Stimulated activated CD8-positive, alpha-beta memory T cell treated with anti-CD3 and anti-CD28 coated beads, Interleukin-2, amount 100 ng/mL, for 1 hour (primary cell): ENCODE measurements at regions not wholly inside any gene's neighbourhood (a gene's known extent, or its start where the extent isn't known, plus 50 kb on each side); places are given as distances from the start of the nearest gene placed in this dataset.

Experiments
- DNase-seq, 2 donors: peaks; one replicate each; pipeline ENCODE4 v3.0.0-alpha.2; 2020; ENCODE audit warnings: low read depth in 2 of 2

DNA sequence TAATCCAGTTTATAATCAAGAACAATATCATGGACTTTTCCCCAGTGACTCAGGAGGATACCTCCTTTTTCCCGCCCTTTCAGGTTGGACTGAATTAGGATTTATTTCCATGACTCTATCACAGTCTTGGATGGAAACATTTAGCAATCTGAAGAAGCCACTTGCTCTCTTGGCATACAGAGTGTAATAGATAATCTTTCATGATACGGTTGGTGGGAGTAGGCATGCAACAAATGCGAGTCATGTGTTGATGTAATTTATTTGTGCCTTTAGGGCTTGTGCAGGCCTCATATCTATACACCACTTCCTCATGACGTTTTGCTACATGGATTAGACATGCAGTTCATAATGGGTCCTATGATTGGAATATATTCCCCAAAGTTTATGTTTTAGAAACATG lies 54.2 kb upstream of the MCTP2 start:
- no peak for DNase-seq

DNA sequence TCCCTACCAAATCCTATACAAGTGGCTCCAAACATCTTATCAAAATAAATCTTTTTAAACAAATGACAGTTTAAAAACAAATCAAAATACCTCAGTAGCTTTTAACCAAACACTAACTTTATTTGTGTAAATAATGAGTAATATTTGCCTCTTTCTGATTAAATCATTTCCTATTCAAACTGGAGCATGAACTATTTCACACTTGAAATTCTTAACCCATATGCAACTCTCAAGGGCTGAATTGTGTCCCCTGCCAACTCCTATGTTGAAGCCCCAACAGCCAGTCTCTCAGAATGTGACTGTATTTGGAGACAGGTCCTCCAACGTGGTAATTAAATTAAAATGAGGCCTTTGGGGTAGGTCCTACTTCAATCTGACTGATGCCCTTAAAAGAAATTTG lies 55.9 kb upstream of the MCTP2 start:
- no peak for DNase-seq

DNA sequence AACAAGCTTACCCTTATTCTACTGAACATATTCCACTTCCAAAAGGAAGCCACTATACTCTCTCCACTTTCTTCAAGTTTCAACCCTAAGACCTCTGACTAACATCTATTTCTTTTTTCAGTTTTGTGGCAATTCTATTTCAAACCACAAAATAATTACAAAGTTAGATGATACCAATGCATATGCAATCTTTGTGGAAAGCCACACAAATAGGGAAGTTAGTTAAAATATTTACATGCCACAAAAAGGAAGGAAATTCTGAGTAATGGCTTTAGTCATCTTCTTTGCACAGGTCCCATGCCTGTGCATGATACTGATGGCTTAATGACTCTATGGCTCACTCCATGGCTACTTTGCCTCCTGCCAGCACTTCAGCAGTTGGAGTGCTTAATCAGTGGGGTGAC lies 57.0 kb upstream of the MCTP2 start:
- DNase-seq = no peak

DNA sequence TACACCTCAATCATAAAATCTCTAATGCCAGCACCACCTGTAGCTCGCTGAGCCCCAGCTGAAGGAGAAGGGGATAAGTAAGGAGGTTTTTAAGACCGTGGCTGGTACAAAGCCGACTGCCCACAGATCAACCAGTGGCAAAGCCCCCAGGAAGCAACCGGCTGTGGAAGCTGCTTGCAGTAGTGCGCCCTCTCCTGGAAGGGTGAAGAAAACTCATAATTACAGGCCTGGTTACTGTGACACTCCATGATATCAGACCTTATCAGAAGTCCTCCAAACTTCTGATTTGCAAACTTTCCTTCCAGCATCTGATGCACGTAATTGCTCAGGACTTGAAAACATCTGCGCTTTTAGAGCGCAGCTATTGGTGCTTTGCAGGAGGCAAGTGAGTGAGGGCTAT lies 63.1 kb upstream of the MCTP2 start:
- DNase-seq = no peak

DNA sequence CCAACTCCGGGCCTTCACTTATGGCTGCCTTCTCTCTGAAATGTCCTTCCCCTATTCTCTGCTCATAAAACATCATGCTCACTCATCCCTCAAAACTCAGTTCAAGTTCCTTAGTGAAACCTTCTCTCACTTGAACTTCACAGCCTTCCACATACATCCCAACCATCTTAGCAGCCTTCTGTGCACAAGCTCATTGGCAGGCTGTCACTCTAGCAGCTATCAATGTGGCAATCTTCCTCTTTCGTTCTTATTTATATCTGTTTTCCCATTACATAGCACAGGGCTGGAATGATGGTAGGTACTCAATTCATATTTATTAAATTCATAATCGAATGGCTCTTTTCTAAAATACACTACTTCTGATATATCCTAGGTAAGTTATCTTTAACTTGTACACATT lies 66.4 kb upstream of the MCTP2 start:
- DNase-seq = no peak

DNA sequence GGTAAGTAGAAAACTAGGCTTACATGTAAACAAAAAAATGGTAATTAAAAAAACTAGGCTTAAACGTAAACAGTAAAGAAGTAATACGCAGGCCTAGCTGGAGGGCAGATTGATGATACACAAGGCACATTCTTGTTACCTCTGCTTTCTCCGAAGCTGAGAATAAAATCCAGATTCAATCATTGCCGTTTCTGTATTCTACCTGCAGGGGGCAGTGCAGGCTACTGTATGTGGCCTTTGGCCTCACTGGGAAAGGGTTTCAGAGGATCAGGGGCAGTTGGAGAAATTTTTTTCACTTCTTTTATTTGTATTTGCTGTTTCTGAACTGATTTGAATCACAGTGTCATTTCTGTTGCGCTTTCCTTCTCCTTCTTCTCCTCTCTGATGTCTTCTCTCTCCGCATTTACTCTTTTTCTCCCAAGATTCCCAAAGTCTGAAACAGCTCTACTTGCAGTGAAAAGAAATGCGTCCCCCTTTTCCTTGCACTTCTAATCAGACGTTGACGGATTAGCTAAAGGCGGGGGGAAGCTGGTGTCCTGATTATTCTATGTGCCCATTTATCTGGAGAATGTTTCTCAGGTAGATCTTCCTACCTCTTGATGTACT lies 67.1 kb upstream of the MCTP2 start:
- peak; percentile 11 to 27 for DNase-seq

DNA sequence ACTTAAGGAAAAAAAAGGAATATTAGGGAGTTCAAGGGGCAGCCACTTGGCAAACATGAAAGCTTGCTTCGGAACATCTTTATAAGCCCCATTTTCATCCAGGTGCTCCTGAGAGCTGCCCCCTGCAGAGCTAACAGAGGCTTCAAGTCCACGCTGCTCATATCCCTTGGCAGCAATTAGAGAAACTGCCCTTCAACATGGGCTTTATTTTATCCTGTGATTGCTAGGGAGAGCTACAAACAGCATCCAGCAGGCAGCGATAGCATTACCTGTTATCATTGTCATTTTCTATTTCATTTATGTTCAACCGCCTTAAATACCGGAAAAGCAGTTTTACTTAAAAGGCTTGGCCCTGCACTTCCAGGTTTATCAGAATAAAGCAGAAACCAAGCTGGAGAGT lies 68.4 kb upstream of the MCTP2 start:
- DNase-seq = no peak

DNA sequence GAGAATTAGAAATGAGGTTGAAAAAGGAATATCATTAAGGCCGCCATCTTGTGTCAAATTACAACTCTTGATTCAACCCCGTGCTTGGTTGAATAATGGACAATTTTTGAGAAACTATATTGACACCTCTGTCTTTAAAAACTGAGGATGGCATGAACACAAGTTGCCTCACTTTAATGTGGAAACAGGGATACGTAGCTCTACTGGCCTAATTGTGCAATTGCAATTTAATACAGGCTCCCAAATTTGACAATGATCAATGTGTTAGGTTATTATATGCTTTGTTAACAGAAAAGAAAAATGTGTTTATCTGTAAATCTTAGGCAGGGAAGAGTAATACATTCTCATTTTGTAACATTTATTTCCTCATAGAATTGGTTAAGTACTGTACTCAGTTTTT lies 77.1 kb upstream of the MCTP2 start:
- no peak for DNase-seq

DNA sequence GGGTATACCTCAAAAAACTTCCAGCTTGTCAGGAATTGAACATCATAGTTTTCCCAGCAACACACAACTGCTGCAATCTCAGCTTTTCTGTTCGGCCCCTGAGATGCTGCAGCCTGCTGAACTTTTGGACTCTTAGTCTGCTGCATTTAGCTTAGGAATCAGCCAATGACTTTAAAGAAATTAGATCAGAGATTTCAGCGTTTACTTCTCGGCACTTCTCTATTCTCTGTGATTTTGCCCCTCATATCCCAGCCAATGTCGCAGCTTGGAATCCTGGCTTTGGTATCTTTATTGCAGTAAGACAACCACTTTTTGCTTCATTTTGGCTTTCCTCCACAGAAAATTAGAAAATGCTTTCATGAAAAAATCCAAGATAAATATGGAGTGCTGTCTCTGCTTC lies 86.3 kb upstream of the MCTP2 start:
- no peak for DNase-seq

DNA sequence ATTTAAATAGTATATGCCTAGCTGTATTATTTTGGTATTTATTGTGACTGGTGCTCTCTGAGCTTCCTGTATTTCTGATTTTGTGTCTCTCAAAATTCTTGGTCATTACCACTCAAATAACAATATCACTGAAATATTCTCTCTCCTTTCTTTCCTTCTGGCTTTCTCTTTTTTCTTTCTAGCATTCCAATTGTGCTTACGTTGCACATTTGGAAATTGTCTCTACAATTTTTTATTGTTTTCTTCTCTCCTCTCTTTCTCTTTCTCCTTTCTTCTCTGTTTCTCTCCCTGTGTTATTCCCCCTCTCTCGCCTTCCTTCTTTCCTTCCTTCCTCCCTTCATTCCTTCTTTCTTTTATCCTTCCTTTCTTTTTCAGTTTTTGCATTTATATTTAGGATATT lies 89.6 kb upstream of the MCTP2 start:
- no peak for DNase-seq

DNA sequence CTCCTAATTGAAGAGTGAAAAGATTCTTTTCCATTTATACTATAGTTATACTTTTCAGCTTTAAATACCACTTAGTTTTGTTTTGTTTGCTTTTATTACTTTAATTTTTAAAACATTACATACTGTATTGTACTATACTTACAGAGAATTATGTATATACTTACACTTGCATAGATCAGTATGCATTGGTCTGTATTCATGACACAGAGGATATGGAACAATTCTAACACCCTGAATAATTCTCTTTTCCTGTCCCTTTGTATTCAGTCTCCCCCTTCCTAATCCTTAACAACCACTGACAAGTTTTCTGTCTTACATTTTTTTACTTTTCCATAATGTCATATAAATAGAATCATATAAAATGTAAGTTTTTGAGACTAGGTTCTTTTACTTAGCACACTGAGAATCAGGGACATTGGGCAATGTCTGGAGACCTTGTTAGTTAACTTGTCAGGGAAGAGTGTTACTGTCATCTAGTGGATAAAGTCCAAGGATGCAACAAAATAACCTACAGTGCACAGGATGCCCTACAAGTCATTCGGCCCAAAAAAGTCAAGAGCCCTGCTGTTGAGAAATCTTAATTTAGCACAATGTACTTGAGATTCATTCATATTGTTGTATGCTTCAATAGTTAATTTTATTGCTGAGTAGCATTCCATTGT lies 95.7 kb upstream of the MCTP2 start:
- no peak for DNase-seq

DNA sequence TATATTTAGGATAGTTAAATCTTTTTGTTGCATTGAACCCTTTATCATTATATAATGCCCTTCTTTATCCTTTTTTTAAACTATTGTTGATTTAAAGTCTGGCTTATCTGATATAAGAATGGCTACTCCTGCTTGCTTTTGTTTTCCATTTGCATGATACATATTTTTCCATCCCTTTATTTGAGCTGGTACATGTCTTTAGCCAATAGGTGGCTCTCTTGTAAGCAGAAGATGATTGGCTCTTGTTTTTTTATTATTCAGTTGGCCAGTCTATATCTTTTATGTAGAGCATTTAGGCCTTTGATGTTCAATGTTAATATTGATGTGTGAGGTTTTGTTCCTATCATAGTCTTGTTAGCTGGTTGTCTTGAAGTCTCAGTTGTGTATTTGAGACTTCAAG lies 99.5 kb upstream of the MCTP2 start:
- no peak for DNase-seq

DNA sequence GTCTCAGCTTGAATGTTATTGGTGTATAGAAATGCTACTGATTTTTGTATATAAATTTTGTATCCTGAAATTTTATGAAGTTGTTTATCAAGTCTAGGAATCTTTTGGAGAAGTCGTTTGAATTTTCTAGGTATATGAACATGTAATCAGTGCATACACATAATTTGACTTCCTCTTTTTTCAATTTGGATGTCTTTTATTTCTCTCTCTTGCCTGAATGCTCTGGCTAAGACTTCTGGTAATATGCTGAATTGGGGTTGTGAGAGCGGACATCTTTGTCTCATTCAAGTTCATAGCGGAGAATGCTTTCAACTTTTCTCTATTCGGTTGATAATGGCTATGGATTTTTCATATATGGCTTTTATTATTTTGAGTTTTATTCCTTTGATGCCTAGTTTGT lies 100.9 kb upstream of the MCTP2 start:
- no peak for DNase-seq

DNA sequence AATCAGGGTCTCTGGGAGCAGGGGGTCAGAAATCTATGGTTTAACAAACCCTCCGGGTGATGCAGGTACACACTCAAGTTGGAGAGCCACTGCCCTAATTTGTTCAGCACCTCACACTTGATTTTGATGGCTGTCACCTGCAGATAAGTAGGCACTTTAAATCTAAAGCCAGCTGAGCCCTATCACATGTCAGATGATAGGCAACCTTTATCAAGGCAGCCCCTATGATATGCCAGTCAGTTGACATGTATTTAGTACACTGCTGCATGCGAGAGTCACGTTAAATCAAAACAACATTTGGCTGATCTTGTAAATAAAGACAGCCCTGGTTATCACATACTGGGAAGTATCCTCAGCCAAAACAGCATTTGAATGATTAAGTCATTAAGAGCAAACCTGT lies 104.4 kb upstream of the MCTP2 start:
- no peak for DNase-seq

DNA sequence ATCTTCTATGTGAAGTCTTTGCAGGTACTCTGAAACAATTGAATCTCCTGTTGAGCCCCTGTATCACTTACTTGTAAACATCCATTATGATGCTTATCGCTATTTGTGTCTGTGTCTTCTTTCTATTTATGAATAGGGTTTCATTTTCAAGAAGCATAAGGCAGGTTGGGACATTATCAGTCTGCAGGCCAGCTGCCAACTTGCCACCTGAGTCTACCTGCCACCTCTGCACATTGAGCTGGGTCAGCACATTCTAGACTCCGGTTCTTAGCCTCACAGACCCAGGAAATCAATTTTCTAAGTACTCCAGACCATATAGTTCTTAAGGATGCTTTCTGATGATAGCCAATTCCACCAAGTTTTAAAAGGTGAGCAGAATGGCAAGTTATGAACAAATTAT lies 105.7 kb upstream of the MCTP2 start:
- DNase-seq = no peak

DNA sequence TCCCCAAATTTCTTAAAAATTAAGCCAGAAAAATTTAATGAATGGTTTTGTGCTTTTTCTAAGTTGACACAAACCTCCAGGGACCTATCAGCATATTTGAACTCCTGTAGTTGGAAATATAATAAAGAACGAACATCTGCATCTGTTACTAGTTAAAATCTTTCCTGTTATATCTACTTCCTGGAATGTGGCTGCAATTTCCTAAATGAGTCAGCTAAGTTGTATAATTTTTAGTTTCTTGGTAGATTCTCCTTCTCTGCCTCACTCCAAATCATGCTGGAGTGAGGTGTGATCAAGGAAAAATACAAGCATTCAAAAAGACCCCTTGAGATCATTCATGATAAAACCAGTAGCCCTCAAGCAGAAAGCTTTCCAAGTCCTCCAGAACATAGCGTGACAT lies 106.2 kb upstream of the MCTP2 start:
- no peak for DNase-seq

DNA sequence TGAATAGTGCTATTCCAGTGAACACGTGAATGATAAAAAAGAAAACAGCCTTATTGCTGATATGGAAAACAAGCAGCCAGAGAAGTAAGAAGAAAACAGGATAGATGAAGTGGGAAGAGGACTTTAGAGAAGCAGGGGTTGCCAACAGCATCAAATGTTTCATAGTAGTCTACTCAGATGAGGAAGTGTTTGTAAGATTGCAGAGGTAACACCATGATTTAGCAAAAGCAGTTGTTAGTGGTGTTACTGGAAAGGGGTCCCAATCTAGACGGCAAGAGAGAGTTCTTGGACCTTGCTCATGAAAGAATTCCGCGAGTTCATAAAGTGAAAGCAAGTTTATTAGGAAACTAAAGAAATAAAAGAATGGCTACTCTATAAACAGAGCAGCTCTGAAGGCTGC lies 108.8 kb upstream of the MCTP2 start:
- no peak for DNase-seq

DNA sequence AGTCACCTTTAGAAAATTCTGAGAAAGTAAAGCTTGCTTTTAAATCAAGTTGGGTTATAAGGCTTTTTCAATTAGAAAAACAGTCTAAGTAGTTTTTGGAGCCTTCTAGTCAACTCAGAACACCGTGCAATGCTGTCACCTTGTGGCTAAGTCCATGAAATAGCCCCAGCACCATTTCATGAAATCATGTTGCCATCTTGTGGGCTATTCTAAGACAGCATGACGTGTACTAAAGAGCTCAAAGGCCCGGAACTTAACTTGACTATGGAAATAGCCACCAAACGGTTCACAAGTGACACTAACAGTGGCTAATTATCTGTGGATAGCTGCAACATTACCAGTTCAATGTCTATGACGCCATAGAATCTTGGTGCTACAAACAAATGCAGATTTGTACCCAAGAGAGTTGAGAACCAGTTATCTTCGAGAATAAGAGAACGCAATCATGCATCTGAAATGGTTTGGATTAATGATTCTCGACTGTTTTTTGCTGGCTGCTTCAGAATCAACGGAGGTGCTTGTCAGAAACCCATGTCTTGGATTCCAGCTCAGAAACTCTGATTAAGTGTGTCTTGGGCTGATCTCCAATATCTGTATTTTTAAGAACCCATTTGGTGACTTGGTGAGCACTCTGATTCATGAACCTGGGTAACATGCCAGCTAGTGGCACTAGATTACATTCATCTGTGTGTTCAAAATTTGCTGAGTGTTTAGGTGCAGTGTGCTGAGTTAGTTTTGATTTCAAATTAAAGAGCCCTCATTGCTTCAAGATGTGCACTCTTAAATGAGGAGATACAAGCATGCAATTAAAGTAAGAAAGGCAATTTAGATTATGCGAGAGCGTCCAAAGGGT lies 111.2 kb upstream of the MCTP2 start:
- no peak for DNase-seq

DNA sequence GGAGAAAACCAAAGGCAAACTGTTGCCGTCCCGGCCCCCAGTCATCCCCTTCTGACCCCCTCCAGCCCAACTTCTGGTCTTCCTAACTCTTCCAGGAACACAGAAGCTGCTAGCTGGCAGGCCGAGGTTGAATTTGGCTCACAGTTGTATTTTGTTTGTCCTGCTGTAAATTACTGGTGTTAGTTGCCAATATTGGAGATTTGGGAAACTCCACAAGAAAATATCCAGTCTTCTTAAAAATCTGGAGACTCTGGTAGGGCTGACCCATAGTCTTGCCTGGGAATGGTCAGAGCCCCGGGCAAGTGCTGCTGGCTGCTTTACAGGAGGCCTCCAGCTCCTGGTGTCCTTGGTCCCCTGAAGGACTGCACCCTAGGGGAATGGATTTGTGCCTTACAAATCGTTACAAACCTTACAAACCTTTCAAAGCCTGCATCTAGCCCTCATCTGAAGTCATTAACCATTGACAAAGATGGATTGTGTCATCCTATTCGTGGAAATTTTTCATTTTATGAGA lies 112.0 kb upstream of the MCTP2 start:
- DNase-seq = no peak

DNA sequence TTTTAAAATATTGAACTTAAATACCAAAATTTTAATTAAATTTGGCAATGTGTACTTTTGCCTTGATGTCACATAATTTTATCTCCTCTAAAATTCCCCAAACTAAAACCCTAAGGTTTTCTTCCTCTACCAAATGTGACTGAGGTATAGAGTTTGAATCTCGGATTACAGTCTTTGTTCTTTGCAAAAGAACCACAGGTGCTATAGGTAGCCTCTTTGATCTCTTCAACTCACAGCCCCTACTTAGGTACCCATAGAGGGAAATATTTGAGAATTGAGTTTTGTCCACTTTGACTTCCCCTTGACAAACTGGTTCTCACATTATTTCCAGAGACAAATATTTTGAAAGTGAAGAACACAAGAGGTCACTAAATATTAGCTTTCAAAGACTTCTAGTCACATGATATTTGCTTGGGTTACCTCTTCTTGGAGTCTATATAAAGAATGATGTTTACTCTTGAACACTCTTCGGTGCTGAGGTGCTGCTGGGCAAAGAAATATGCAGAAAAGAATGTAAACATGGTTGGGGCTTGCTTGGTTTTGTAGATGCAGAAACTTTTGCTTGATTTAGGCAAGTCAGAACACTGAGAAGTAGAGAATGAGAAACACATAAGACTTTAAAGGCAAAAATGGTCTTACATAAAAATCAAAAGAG lies 120.8 kb upstream of the MCTP2 start:
- DNase-seq = no peak

DNA sequence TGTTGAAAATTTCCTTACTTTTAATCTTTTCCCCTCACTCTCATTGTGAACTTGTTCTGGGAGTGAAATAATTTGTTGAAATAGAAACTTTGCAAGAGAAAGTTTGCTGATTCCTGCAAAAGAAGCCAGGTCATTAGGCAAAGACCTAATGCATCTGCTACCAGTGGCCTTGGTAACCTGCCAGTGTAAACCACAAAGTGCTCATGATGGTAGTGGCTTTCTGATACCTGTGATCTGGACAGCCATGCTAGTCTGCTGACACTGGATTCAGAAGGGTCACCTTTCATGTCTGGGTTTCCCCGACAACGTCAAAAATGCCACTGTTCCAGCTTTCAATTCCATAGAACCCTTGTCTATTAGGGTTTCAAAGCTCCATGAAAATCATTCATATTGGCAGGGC lies 123.7 kb upstream of the MCTP2 start:
- DNase-seq = no peak

DNA sequence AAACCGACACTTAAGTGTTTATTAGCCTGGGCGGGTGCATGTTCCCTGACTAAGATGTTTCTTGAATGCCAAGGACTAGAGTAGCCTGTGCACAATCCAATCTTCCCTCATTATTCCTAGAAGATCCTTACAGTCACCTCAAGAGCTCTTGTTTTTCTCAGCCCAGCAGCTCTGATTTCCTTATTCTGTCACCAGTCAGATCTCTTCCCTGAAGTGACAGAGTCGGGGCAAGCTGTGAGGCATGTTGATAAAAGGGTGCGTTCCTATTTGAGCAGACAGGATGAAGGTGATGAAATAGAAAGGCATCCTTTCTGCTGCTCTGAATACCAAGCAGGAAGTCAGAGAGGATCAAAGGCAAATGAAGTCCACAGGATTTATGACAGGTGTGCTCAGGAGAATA lies 125.6 kb upstream of the MCTP2 start:
- no peak for DNase-seq

DNA sequence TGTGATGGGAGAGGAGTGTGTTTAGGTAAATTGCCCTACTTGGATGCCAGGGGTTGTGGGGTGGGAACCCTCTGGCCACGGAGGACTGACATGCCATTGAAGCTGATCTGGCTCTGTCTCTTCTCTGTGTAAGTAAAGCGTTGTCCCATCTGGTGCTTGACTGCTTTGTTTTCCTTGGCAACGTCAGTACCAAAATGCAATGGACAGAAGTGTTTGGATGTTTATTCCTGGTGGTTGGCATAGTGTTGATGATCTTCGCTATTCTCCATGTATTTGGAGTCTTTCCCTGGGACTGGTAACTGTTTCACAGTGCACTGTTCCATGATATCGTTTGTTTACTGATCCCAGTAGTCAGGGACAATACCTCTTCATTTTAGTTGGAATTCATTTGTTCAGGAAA lies 130.5 kb upstream of the MCTP2 start:
- no peak for DNase-seq
